IMR-90 (cell line): ENCODE measurements at regions not wholly inside any gene's neighbourhood (a gene's known extent, or its start where the extent isn't known, plus 50 kb on each side); places are given as distances from the start of the nearest gene placed in this dataset.

Source experiments
- ATAC-seq: fragments of 200-7000 bp; cut with Tn5 transposase; 2 replicates; pipeline ENCODE4 v1.9.1; 2020; ENCODE audit warnings: low read depth, mild to moderate bottlenecking, moderate library complexity
- BruUV-seq: library from RNA; stranded (reverse); fragments of 400-500 nt; replicated peaks from 2 replicates; lab custom pipeline; 2021; lab: Mats Ljungman, UMichigan
- CTCF ChIA-PET: fragments of 300-600 bp; formaldehyde crosslinking; extraction: SDS; loops from one replicate; lab custom pipeline; 2021; ENCODE audit warnings: antibody characterized with exemption; lab: Yijun Ruan, JAX
- POLR2A ChIA-PET: fragments of 300-600 bp; sonication (Branson Sonifier 250); formaldehyde crosslinking; loops from one replicate; lab custom pipeline; 2022; ENCODE audit warnings: antibody characterized with exemption; ENCODE audit not compliant: unreplicated experiment; lab: Charles Lee
- DNase-seq: peaks from one replicate; pipeline ENCODE4 v3.0.0; 2013
- H2AFZ ChIP-seq: replicated peaks from 2 replicates; pipeline ENCODE3; 2013; ENCODE audit warnings: low read length, mild to moderate bottlenecking; ENCODE audit not compliant: poor library complexity
- H2AK5ac ChIP-seq: 2 replicates; pipeline ENCODE4 v1.6.1; 2013; ENCODE audit warnings: low read depth, low read length, inconsistent platforms
- H2AK9ac ChIP-seq: replicated peaks from 2 replicates; pipeline ENCODE3; 2013; ENCODE audit warnings: mild to moderate bottlenecking, low read depth, low read length, moderate library complexity; ENCODE audit not compliant: poor library complexity
- H2BK120ac ChIP-seq: 2 replicates; pipeline ENCODE4 v1.6.1; 2013; ENCODE audit warnings: low read depth, low read length, inconsistent platforms
- H2BK15ac ChIP-seq: 3 replicates; pipeline ENCODE4 v1.6.1; 2013; ENCODE audit warnings: low read depth, low read length, inconsistent platforms
- H2BK20ac ChIP-seq: 2 replicates; pipeline ENCODE4 v1.6.1; 2013; ENCODE audit warnings: low read depth, mild to moderate bottlenecking, inconsistent platforms, low read length, moderate library complexity
- H2BK5ac ChIP-seq: 2 replicates; pipeline ENCODE4 v1.6.1; 2013; ENCODE audit warnings: mild to moderate bottlenecking, low read depth, low read length, inconsistent platforms; ENCODE audit not compliant: poor library complexity, severe bottlenecking
- H3K14ac ChIP-seq: replicated peaks from 2 replicates; pipeline ENCODE4 v1.6.1; 2013; ENCODE audit warnings: low read depth, low read length, inconsistent platforms
- H3K18ac ChIP-seq: 2 replicates; pipeline ENCODE4 v1.6.1; 2013; ENCODE audit warnings: low read depth, low read length, control low read depth
- H3K23ac ChIP-seq: 2 replicates; pipeline ENCODE4 v1.6.1; 2013; ENCODE audit warnings: low read depth, low read length, inconsistent platforms
- H3K27ac ChIP-seq: 2 replicates; pipeline ENCODE4 v1.5.1; 2013; ENCODE audit warnings: mild to moderate bottlenecking, control low read depth, low read length; ENCODE audit not compliant: insufficient read depth
- H3K27me3 ChIP-seq: 2 replicates; pipeline ENCODE4 v1.6.1; 2013; ENCODE audit warnings: low read length; ENCODE audit not compliant: control insufficient read depth, insufficient read depth
- H3K36me3 ChIP-seq: 2 replicates; pipeline ENCODE4 v1.6.1; 2013; ENCODE audit warnings: low read length, mixed read lengths; ENCODE audit not compliant: control insufficient read depth, insufficient read depth
- H3K4ac ChIP-seq: 2 replicates; pipeline ENCODE4 v1.6.1; 2013; ENCODE audit warnings: low read depth, low read length, inconsistent platforms
- H3K4me1 ChIP-seq: 2 replicates; pipeline ENCODE4 v1.6.1; 2013; ENCODE audit warnings: low read length, mixed read lengths; ENCODE audit not compliant: control insufficient read depth, insufficient read depth
- H3K4me2 ChIP-seq: 2 replicates; pipeline ENCODE4 v1.6.1; 2013; ENCODE audit warnings: low read depth, mild to moderate bottlenecking, control low read depth, low read length, moderate library complexity
- H3K4me3 ChIP-seq: 2 replicates; pipeline ENCODE4 v1.5.1; 2013; ENCODE audit warnings: low read depth, mild to moderate bottlenecking, control low read depth, low read length, moderate library complexity; ENCODE audit not compliant: insufficient read depth
- H3K56ac ChIP-seq: 2 replicates; pipeline ENCODE4 v1.6.1; 2013; ENCODE audit warnings: low read length, inconsistent platforms; ENCODE audit not compliant: insufficient read depth; ENCODE audit errors: extremely low read depth
- H3K79me1 ChIP-seq, 2 experiments: 2 replicates each; pipeline ENCODE4 v1.6.1; 2013; ENCODE audit warnings: low read length in 2 of 2, inconsistent platforms in 1 of 2, low read depth in 1 of 2
- H3K9ac ChIP-seq: 2 replicates; pipeline ENCODE4 v1.6.1; 2013; ENCODE audit warnings: low read depth, low read length, control low read depth
- H3K9me1 ChIP-seq: 2 replicates; pipeline ENCODE4 v1.6.1; 2013; ENCODE audit warnings: low read length, inconsistent platforms; ENCODE audit not compliant: insufficient read depth
- H3K9me3 ChIP-seq: 2 replicates; pipeline ENCODE4 v1.6.1; 2013; ENCODE audit warnings: low read length; ENCODE audit not compliant: control insufficient read depth, insufficient read depth
- H4K20me1 ChIP-seq: 2 replicates; pipeline ENCODE4 v1.6.1; 2013; ENCODE audit warnings: low read length, inconsistent platforms; ENCODE audit not compliant: insufficient read depth
- H4K5ac ChIP-seq: 2 replicates; pipeline ENCODE4 v1.6.1; 2013; ENCODE audit warnings: mild to moderate bottlenecking, low read depth, low read length, control low read depth
- H4K8ac ChIP-seq, 2 experiments: 2 replicates each; pipeline ENCODE4 v1.6.1; 2013; ENCODE audit warnings: low read depth in 2 of 2, low read length in 2 of 2, control low read depth in 1 of 2, inconsistent platforms in 1 of 2
- H4K91ac ChIP-seq: 2 replicates; pipeline ENCODE4 v1.6.1; 2013; ENCODE audit warnings: low read depth, low read length, inconsistent platforms; ENCODE audit not compliant: insufficient read depth
- BHLHE40 ChIP-seq: fragments of 150-350 bp; IDR thresholded peaks from 2 replicates; pipeline ENCODE4 v1.6.1; 2016; ENCODE audit warnings: mild to moderate bottlenecking, low read depth, low read length
- CHD1 ChIP-seq: IDR thresholded peaks from 2 replicates; pipeline ENCODE4 v1.6.1; 2012; ENCODE audit warnings: low read depth, low read length, improper control_type of control experiment
- WGBS, 2 experiments: methylation state at CpG; one replicate each; pipeline versions ENCODE4 v1.1.5 to v1.1.7; 2013; ENCODE audit warnings: missing lambda C conversion rate in 2 of 2; ENCODE audit not compliant: insufficient read length in 1 of 2; ENCODE audit errors: extremely low coverage in 2 of 2; 5-methylcytosine and 5-hydroxymethylcytosine counted together
- dilution Hi-C: fragments of 300-500 bp; cut with HindIII; formaldehyde crosslinking; loops from one replicate; pipeline ENCODE4 v1.14.3; 2018; ENCODE audit warnings: low sequenced_read_pairs; ENCODE audit not compliant: unreplicated experiment
- in situ Hi-C: fragments of 300-500 bp; cut with MboI; formaldehyde crosslinking; loops from 3 replicates; pipeline ENCODE4 v1.14.3; 2019; ENCODE audit warnings: low sequenced_read_pairs, inconsistent platforms, mixed read lengths
- intact Hi-C: fragments of 100-400 bp; cut with micrococcal nuclease; formaldehyde crosslinking; loops from 2 replicates; pipeline ENCODE4 v1.10.0; 2022
- TF ChIP-seq, protein P1 (sequence below): fragments of 150-350 bp; IDR thresholded peaks from 2 replicates; pipeline ENCODE4 v1.6.1; 2017; ENCODE audit warnings: mild to moderate bottlenecking, antibody characterized with exemption, low read length, low read depth
- TF ChIP-seq, protein P2 (sequence below): fragments of 150-350 bp; IDR thresholded peaks from 2 replicates; pipeline ENCODE4 v1.6.1; 2016; ENCODE audit warnings: low read depth, mild to moderate bottlenecking, low read length, moderate library complexity, borderline replicate concordance

GRCh38 chr10:59479426-59479825 is 117.1 kb upstream of the FAM13C start:
- TF ChIP-seq CHD1 (no peak), BHLHE40 (no peak)
- TF ChIP-seq, protein P1, sequence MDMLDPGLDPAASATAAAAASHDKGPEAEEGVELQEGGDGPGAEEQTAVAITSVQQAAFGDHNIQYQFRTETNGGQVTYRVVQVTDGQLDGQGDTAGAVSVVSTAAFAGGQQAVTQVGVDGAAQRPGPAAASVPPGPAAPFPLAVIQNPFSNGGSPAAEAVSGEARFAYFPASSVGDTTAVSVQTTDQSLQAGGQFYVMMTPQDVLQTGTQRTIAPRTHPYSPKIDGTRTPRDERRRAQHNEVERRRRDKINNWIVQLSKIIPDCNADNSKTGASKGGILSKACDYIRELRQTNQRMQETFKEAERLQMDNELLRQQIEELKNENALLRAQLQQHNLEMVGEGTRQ: no peak
- TF ChIP-seq, protein P2, sequence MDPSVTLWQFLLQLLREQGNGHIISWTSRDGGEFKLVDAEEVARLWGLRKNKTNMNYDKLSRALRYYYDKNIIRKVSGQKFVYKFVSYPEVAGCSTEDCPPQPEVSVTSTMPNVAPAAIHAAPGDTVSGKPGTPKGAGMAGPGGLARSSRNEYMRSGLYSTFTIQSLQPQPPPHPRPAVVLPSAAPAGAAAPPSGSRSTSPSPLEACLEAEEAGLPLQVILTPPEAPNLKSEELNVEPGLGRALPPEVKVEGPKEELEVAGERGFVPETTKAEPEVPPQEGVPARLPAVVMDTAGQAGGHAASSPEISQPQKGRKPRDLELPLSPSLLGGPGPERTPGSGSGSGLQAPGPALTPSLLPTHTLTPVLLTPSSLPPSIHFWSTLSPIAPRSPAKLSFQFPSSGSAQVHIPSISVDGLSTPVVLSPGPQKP: no peak
- H2AK5ac ChIP-seq: no peak overlapping the region
- no peaks in the 10 kb centered on the region for H4K20me1 ChIP-seq
- H2BK5ac ChIP-seq: no peak overlapping the region
- H3K18ac ChIP-seq: no peak overlapping the region
- H2BK120ac ChIP-seq: no peak overlapping the region
- H3K4me3 ChIP-seq: no peak overlapping the region
- dilution Hi-C loops (no loop called here), intact Hi-C loops (no loop called here), in situ Hi-C loops (no loop called here)
- WGBS, 2 experiments: no CpG with 5 or more reads among the region's 6 CpGs
- POLR2A ChIA-PET: no interaction called here
- ATAC-seq (no peak), DNase-seq (no peak)
- H2BK15ac ChIP-seq: no peak overlapping the region
- no peak overlapping the region for H2AFZ ChIP-seq
- no peak overlapping the region for H4K8ac ChIP-seq
- H3K27me3 ChIP-seq: peaks cover 8% of the 10 kb centered on the region
- H3K23ac ChIP-seq: no peak overlapping the region
- H2AK9ac ChIP-seq: no peak overlapping the region
- H4K5ac ChIP-seq: no peak overlapping the region
- H3K27ac ChIP-seq: no peak overlapping the region
- H3K9me3 ChIP-seq: no peaks in the 10 kb centered on the region; the same call in 1 of the 2 replicates
- no peak overlapping the region for H3K9ac ChIP-seq
- no peak overlapping the region for H4K91ac ChIP-seq
- CTCF ChIA-PET: no interaction called here
- no peak overlapping the region for H3K4ac ChIP-seq
- H2BK20ac ChIP-seq: no peak overlapping the region
- H3K4me1 ChIP-seq: no peaks in the 10 kb centered on the region
- H3K36me3 ChIP-seq: no peaks in the 10 kb centered on the region
- no peaks in the 10 kb centered on the region for H3K9me1 ChIP-seq
- H3K14ac ChIP-seq: no peak overlapping the region
- no TSS peak for BruUV-seq
- no peak overlapping the region for H3K4me2 ChIP-seq
- no peak overlapping the region for H3K56ac ChIP-seq
- no peaks in the 10 kb centered on the region for H3K79me1 ChIP-seq
